B cell (primary cell): ENCODE measurements at regions not wholly inside any gene's neighbourhood (a gene's known extent, or its start where the extent isn't known, plus 50 kb on each side); places are given as distances from the start of the nearest gene placed in this dataset.

ENCODE experiments used
- ATAC-seq: fragments of 200-7000 bp; cut with Tn5 transposase; one replicate; pipeline ENCODE4 v1.10.0; 2021; ENCODE audit warnings: low read depth, mild to moderate bottlenecking, moderate number of reproducible peaks, moderate library complexity
- CTCF ChIA-PET: fragments of 350-600 bp; sonication (Branson Sonifier 250); formaldehyde crosslinking; loops from one replicate; lab custom pipeline; 2021; ENCODE audit warnings: antibody characterized with exemption, inconsistent platforms; lab: Charles Lee
- POLR2A ChIA-PET: fragments of 350-600 bp; sonication (Branson Sonifier 250); formaldehyde crosslinking; loops from one replicate; lab custom pipeline; 2021; ENCODE audit warnings: antibody characterized with exemption; lab: Charles Lee
- DNase-seq: peaks from one replicate; pipeline ENCODE4 v3.0.0; 2013
- H2AFZ ChIP-seq: 2 replicates; pipeline ENCODE4 v1.6.1; 2012; ENCODE audit warnings: mild to moderate bottlenecking, low read depth, low read length; ENCODE audit not compliant: insufficient read depth, poor library complexity, severe bottlenecking
- H3K27ac ChIP-seq, 2 donors: 1 replicate in 1 of 2; 2 replicates in 1 of 2; pipeline ENCODE4 v1.5.1; 2012 to 2013; ENCODE audit warnings: low read length in 2 of 2, mild to moderate bottlenecking in 2 of 2, moderate library complexity in 1 of 2
- H3K27me3 ChIP-seq, 4 experiments: fragments of 200-600 bp in 1 of 4; sonication (generic) in 1 of 4; replicated peaks in 1 of 4; 1 replicate in 2 of 4; 2 replicates in 2 of 4; pipeline versions ENCODE4 v1.6.1 to v1.7.0; 2013 to 2016; ENCODE audit warnings: low read length in 3 of 4, mild to moderate bottlenecking in 2 of 4, mixed read lengths in 1 of 4, moderate library complexity in 1 of 4; ENCODE audit not compliant: insufficient read depth in 4 of 4, control insufficient read depth in 3 of 4; ENCODE audit errors: control extremely low read depth in 1 of 4
- H3K36me3 ChIP-seq, 2 experiments: replicated peaks in 1 of 2; 1 replicate in 1 of 2; 2 replicates in 1 of 2; pipeline versions ENCODE4 v1.6.1 to v1.7.1; 2013; ENCODE audit warnings: low read length in 1 of 2; ENCODE audit not compliant: insufficient read depth in 2 of 2, control insufficient read depth in 1 of 2; ENCODE audit errors: control extremely low read depth in 1 of 2, extremely low read depth in 1 of 2
- H3K4me1 ChIP-seq, 2 donors: fragments of 200-600 bp in 1 of 2; sonication (generic) in 1 of 2; 1 replicate in 1 of 2; 2 replicates in 1 of 2; pipeline versions ENCODE4 v1.5.1 to v1.6.1; 2013 to 2017; ENCODE audit warnings: low read length in 2 of 2; ENCODE audit not compliant: control insufficient read depth in 2 of 2, insufficient read depth in 2 of 2
- H3K4me2 ChIP-seq: replicated peaks from 2 replicates; pipeline ENCODE3; 2012; ENCODE audit warnings: mild to moderate bottlenecking, low read depth, low read length; ENCODE audit not compliant: poor library complexity, severe bottlenecking
- H3K4me3 ChIP-seq, 5 experiments: fragments of 200-600 bp in 1 of 5; sonication (generic) in 1 of 5; 1 replicate in 3 of 5; 2 replicates in 2 of 5; pipeline versions ENCODE4 v1.5.1 to v1.7.0; 2011 to 2016; ENCODE audit warnings: low read length in 4 of 5, mild to moderate bottlenecking in 4 of 5, low read depth in 2 of 5, control low read depth in 1 of 5, moderate library complexity in 1 of 5; ENCODE audit not compliant: insufficient read depth in 1 of 5; ENCODE audit errors: control extremely low read depth in 1 of 5, extremely low read depth in 1 of 5
- H3K79me2 ChIP-seq: fragments of 200-600 bp; sonication (generic); one replicate; pipeline ENCODE4 v1.6.0; 2016; ENCODE audit warnings: low read length; ENCODE audit not compliant: control insufficient read depth, insufficient read depth
- H3K9ac ChIP-seq: fragments of 200-600 bp; sonication (generic); 2 replicates; pipeline ENCODE4 v1.6.1; 2017; ENCODE audit warnings: mild to moderate bottlenecking, low read length, moderate library complexity
- H3K9me3 ChIP-seq, 3 donors: one replicate each; pipeline versions ENCODE4 v1.6.1 to v1.7.1; 2013; ENCODE audit warnings: low read length in 2 of 3; ENCODE audit not compliant: control insufficient read depth in 2 of 3, insufficient read depth in 1 of 3; ENCODE audit errors: control extremely low read depth in 1 of 3
- H4K20me1 ChIP-seq: 2 replicates; pipeline ENCODE4 v1.6.0; 2012; ENCODE audit warnings: mild to moderate bottlenecking, low read length; ENCODE audit not compliant: insufficient read depth, control insufficient read depth, poor library complexity, severe bottlenecking
- H3K27ac Mint-ChIP-seq: one replicate; pipeline ENCODE4 v1.8.0; 2021; ENCODE audit warnings: mixed read lengths
- H3K27me3 Mint-ChIP-seq: one replicate; pipeline ENCODE4 v1.8.0; 2021; ENCODE audit warnings: mixed read lengths
- H3K4me1 Mint-ChIP-seq: one replicate; pipeline ENCODE4 v1.8.0; 2021; ENCODE audit warnings: mixed read lengths
- H3K4me3 Mint-ChIP-seq: one replicate; pipeline ENCODE4 v1.8.0; 2021; ENCODE audit warnings: mixed read lengths
- H3K9me3 Mint-ChIP-seq: one replicate; pipeline ENCODE4 v1.8.0; 2022; ENCODE audit warnings: mixed read lengths; ENCODE audit not compliant: insufficient read depth
- EZH2 ChIP-seq: IDR thresholded peaks from 2 replicates; pipeline ENCODE4 v1.6.1; 2012; ENCODE audit warnings: borderline replicate concordance, low read depth, mild to moderate bottlenecking, moderate library complexity, low read length; ENCODE audit not compliant: insufficient read depth, poor library complexity, severe bottlenecking
- WGBS: methylation state at CpG from one replicate; pipeline ENCODE4 v1.1.5; 2013; ENCODE audit warnings: missing lambda C conversion rate; ENCODE audit not compliant: insufficient coverage; 5-methylcytosine and 5-hydroxymethylcytosine counted together
- intact Hi-C: fragments of 100-400 bp; cut with micrococcal nuclease; formaldehyde crosslinking; loops from one replicate; pipeline ENCODE4 v1.10.0; 2022
- TF ChIP-seq, protein P1 (sequence below): fragments of 200-600 bp; IDR thresholded peaks from one replicate; pipeline ENCODE4 v1.8.0; 2022; ENCODE audit warnings: antibody characterized with exemption, mild to moderate bottlenecking

DNA sequence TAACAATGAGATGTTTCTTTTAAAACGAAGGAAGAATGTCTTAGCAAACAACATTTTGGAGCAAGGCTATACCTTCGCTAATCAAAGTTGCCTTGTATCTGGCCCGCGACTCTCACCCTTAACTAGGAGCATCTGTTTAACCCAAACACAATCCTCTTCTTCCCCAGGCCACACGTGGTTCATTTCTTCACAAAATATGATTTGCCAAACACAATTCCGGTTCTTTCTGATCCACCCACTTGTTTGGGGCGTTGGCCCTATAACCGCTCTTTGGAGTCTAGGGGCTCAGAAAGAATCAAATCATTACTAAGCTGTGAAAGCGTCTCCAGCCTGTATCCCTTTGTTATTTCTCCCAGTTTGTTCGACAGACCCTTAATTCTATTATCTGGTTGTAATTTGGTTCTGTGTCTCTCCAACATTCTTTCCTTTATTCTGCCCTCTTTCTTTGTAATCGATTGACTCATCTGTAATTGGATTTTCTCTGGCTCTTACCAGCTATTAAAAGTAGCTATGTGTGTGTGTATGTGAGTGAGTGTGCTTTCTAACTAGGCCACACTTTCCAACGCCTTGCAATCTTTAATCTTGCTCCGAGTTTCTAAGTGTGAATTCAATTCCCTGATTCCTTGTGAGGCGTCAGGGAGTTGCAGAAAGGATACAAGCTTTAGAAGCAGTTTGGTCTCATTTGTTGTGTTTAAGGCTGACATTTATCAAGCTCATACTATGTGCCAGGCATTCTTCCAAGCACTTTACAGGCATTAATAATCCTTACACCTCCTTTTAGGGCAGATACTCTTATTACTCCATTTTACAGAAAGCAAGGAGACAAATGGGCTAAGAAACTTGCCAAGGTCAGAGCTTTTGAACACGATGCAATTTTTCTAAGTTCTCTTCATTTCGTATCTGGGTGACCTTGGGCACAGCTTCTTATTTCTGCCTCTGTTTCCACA is 138.6 kb upstream of the CPEB2 start:
- Histone ChIP-seq H3K27ac (no peak overlapping the region), H3K4me3 (no peak overlapping the region), H4K20me1 (no peaks in the 10 kb centered on the region), H3K36me3 (no peaks in the 10 kb centered on the region), H3K9ac (no peak overlapping the region), H3K4me1 (no peaks in the 10 kb centered on the region), H3K79me2 (no peaks in the 10 kb centered on the region), H3K4me2 (no peak overlapping the region), H3K27me3 (peaks cover 0 to 4% (median 0%) of the 10 kb centered on the region in 4 experiments), H2AFZ (no peak overlapping the region), H3K9me3 (no peaks in the 10 kb centered on the region)
- CTCF ChIA-PET = no interaction called here
- no peak for DNase-seq
- ATAC-seq = no peak
- Mint-ChIP-seq H3K27me3 (peaks cover 3% of the 10 kb centered on the region), H3K4me1 (no peaks in the 10 kb centered on the region), H3K27ac (no peak overlapping the region), H3K9me3 (no peaks in the 10 kb centered on the region), H3K4me3 (no peak overlapping the region)
- intact Hi-C loops = no loop called here
- TF ChIP-seq, protein P1, sequence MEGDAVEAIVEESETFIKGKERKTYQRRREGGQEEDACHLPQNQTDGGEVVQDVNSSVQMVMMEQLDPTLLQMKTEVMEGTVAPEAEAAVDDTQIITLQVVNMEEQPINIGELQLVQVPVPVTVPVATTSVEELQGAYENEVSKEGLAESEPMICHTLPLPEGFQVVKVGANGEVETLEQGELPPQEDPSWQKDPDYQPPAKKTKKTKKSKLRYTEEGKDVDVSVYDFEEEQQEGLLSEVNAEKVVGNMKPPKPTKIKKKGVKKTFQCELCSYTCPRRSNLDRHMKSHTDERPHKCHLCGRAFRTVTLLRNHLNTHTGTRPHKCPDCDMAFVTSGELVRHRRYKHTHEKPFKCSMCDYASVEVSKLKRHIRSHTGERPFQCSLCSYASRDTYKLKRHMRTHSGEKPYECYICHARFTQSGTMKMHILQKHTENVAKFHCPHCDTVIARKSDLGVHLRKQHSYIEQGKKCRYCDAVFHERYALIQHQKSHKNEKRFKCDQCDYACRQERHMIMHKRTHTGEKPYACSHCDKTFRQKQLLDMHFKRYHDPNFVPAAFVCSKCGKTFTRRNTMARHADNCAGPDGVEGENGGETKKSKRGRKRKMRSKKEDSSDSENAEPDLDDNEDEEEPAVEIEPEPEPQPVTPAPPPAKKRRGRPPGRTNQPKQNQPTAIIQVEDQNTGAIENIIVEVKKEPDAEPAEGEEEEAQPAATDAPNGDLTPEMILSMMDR = no peak
- no peak for TF ChIP-seq EZH2
- WGBS = 98% methylated on average over 11 of the region's 16 CpGs
- POLR2A ChIA-PET = no interaction called here

- WGBS = 28% methylated on average over 2 of the region's 3 CpGs
- POLR2A ChIA-PET = no interaction called here
- intact Hi-C loops = no loop called here
Measured at GRCh38 chr4:14864365-14865030, 137.8 kb upstream of the CPEB2 start.

More at GRCh38 chr4:14864365-14865030, 137.8 kb upstream of the CPEB2 start:
- H3K27ac Mint-ChIP-seq = no peak overlapping the region
- H3K4me1 Mint-ChIP-seq = no peaks in the 10 kb centered on the region
- H4K20me1 ChIP-seq = no peaks in the 10 kb centered on the region
- H3K79me2 ChIP-seq = no peaks in the 10 kb centered on the region
- no peaks in the 10 kb centered on the region for H3K4me1 ChIP-seq
- ATAC-seq = no peak
- no peak overlapping the region for H3K4me2 ChIP-seq
- TF ChIP-seq, protein P1 = no peak
- TF ChIP-seq EZH2 = no peak
- H2AFZ ChIP-seq = no peak overlapping the region
- no peak overlapping the region for H3K9ac ChIP-seq
- peaks cover 3% of the 10 kb centered on the region for H3K27me3 Mint-ChIP-seq
- no peaks in the 10 kb centered on the region for H3K9me3 ChIP-seq
- DNase-seq = no peak
- CTCF ChIA-PET = no interaction called here
- H3K4me3 ChIP-seq = no peak overlapping the region
- H3K36me3 ChIP-seq = no peaks in the 10 kb centered on the region
- peaks cover 0 to 4% (median 0%) of the 10 kb centered on the region in 4 experiments for H3K27me3 ChIP-seq
- no peak overlapping the region for H3K27ac ChIP-seq
- no peaks in the 10 kb centered on the region for H3K9me3 Mint-ChIP-seq
- H3K4me3 Mint-ChIP-seq = no peak overlapping the region
